HEK293 (cell line): ENCODE measurements at regions not wholly inside any gene's neighbourhood (a gene's known extent, or its start where the extent isn't known, plus 50 kb on each side); places are given as distances from the start of the nearest gene placed in this dataset.

Experiments used
- CTCF ChIA-PET: fragments of 350-600 bp; formaldehyde crosslinking; extraction: SDS; loops from one replicate; lab custom pipeline; 2021; ENCODE audit warnings: antibody characterized with exemption; lab: Yijun Ruan, JAX
- POLR2A ChIA-PET: fragments of 300-600 bp; formaldehyde crosslinking; extraction: SDS; loops from one replicate; lab custom pipeline; 2020; ENCODE audit warnings: antibody characterized with exemption, inconsistent platforms; lab: Yijun Ruan, JAX
- H3K27ac ChIP-seq: fragments of 200-500 bp; sonication (Bioruptor generic); 2 replicates; pipeline ENCODE4 v1.5.1; 2014; ENCODE audit warnings: low read depth, low read length, control low read depth, inconsistent platforms; ENCODE audit errors: extremely low read depth
- H3K36me3 ChIP-seq, 2 experiments: fragments of 200-500 bp in 1 of 2; sonication (Bioruptor generic) in 1 of 2; 1 replicate in 1 of 2; 2 replicates in 1 of 2; pipeline ENCODE4 v1.5.1; 2014 to 2017; ENCODE audit warnings: inconsistent platforms in 2 of 2, low read length in 2 of 2; ENCODE audit not compliant: control insufficient read depth in 2 of 2, insufficient read depth in 1 of 2
- H3K4me1 ChIP-seq: fragments of 200-500 bp; sonication (Bioruptor generic); 2 replicates; pipeline ENCODE4 v1.5.1; 2014; ENCODE audit warnings: mild to moderate bottlenecking, low read length, inconsistent platforms; ENCODE audit not compliant: control insufficient read depth, insufficient read depth
- H3K4me3 ChIP-seq: 2 replicates; pipeline ENCODE4 v1.5.1; 2011; ENCODE audit warnings: low read depth, mild to moderate bottlenecking, control low read depth, low read length, moderate library complexity
- H3K9me3 ChIP-seq: fragments of 200-500 bp; sonication (Bioruptor generic); 2 replicates; pipeline ENCODE4 v1.5.1; 2014; ENCODE audit warnings: low read depth, low read length, inconsistent platforms; ENCODE audit not compliant: control insufficient read depth, insufficient read depth
- BCL11B ChIP-seq: fragments of 450-650 bp; formaldehyde crosslinking; IDR thresholded peaks from 2 replicates; pipeline ENCODE4 v1.5.1; 2016; ENCODE audit warnings: low read depth, missing biosample characterization, missing genetic modification characterization
- GLI2 ChIP-seq: fragments of 450-650 bp; formaldehyde crosslinking; IDR thresholded peaks from 2 replicates; pipeline ENCODE4; 2017; ENCODE audit warnings: missing biosample characterization, missing genetic modification characterization, low read depth, borderline replicate concordance
- KLF8 ChIP-seq: fragments of 450-650 bp; formaldehyde crosslinking; IDR thresholded peaks from 2 replicates; pipeline ENCODE4 v1.5.1; 2016; ENCODE audit warnings: missing biosample characterization, missing genetic modification characterization
- SALL2 ChIP-seq: fragments of 450-650 bp; formaldehyde crosslinking; IDR thresholded peaks from 2 replicates; pipeline ENCODE4 v1.5.0; 2017; ENCODE audit warnings: missing biosample characterization, mild to moderate bottlenecking, missing genetic modification characterization, borderline replicate concordance
- SETDB1 ChIP-seq: IDR thresholded peaks from one replicate; pipeline ENCODE4 v1.6.1; 2017; ENCODE audit warnings: mild to moderate bottlenecking, low read length, moderate library complexity, mixed read lengths; ENCODE audit not compliant: insufficient read length
- TRIM28 ChIP-seq: IDR thresholded peaks from 2 replicates; pipeline ENCODE4 v1.6.1; 2011; ENCODE audit warnings: low read length, control low read depth, borderline replicate concordance
- YY2 ChIP-seq: fragments of 450-650 bp; formaldehyde crosslinking; IDR thresholded peaks from 2 replicates; pipeline ENCODE4 v1.5.1; 2016; ENCODE audit warnings: missing biosample characterization, missing genetic modification characterization
- ZNF114 ChIP-seq: fragments of 450-650 bp; formaldehyde crosslinking; IDR thresholded peaks from 2 replicates; pipeline ENCODE4 v1.5.0; 2017; ENCODE audit warnings: missing biosample characterization, missing genetic modification characterization
- ZNF132 ChIP-seq: fragments of 450-650 bp; formaldehyde crosslinking; IDR thresholded peaks from 2 replicates; pipeline ENCODE4 v1.5.1; 2017; ENCODE audit warnings: missing biosample characterization, missing genetic modification characterization, borderline replicate concordance
- ZNF184 ChIP-seq: fragments of 450-650 bp; IDR thresholded peaks from 2 replicates; pipeline ENCODE4 v1.5.1; 2018; ENCODE audit warnings: missing biosample characterization, mild to moderate bottlenecking, missing genetic modification characterization
- ZNF311 ChIP-seq: fragments of 450-650 bp; formaldehyde crosslinking; IDR thresholded peaks from 2 replicates; pipeline ENCODE4 v1.5.1; 2017; ENCODE audit warnings: missing biosample characterization, missing genetic modification characterization, borderline replicate concordance
- ZNF324 ChIP-seq: fragments of 450-650 bp; formaldehyde crosslinking; IDR thresholded peaks from 2 replicates; pipeline ENCODE4 v1.5.1; 2016; ENCODE audit warnings: missing biosample characterization, missing genetic modification characterization
- ZNF354C ChIP-seq: fragments of 450-650 bp; formaldehyde crosslinking; IDR thresholded peaks from 2 replicates; pipeline ENCODE4 v1.5.1; 2016; ENCODE audit warnings: missing biosample characterization, missing genetic modification characterization, low read depth, borderline replicate concordance
- ZNF426 ChIP-seq: fragments of 450-650 bp; formaldehyde crosslinking; IDR thresholded peaks from 2 replicates; pipeline ENCODE4 v1.5.1; 2017; ENCODE audit warnings: missing biosample characterization, missing genetic modification characterization, mild to moderate bottlenecking, inconsistent platforms, moderate library complexity
- ZNF473 ChIP-seq: fragments of 450-650 bp; formaldehyde crosslinking; IDR thresholded peaks from 2 replicates; pipeline ENCODE4 v1.5.1; 2017; ENCODE audit warnings: missing biosample characterization, missing genetic modification characterization
- ZNF555 ChIP-seq: fragments of 450-650 bp; formaldehyde crosslinking; conservative IDR thresholded peaks from 2 replicates; pipeline ENCODE4 v1.5.1; 2017; ENCODE audit warnings: missing biosample characterization, mild to moderate bottlenecking, missing genetic modification characterization, inconsistent platforms
- ZNF654 ChIP-seq: fragments of 450-650 bp; formaldehyde crosslinking; IDR thresholded peaks from 2 replicates; pipeline ENCODE4 v1.5.1; 2016; ENCODE audit warnings: low read depth, missing biosample characterization, missing genetic modification characterization
- ZNF791 ChIP-seq: fragments of 450-650 bp; formaldehyde crosslinking; IDR thresholded peaks from 2 replicates; pipeline ENCODE4 v1.5.1; 2016; ENCODE audit warnings: missing biosample characterization, missing genetic modification characterization
- TF ChIP-seq, protein P1 (sequence below): fragments of 450-650 bp; formaldehyde crosslinking; IDR thresholded peaks from 2 replicates; pipeline ENCODE4 v1.5.1; 2016; ENCODE audit warnings: missing biosample characterization, missing genetic modification characterization, low read depth
- TF ChIP-seq, protein P2 (sequence below): fragments of 450-650 bp; formaldehyde crosslinking; IDR thresholded peaks from 2 replicates; pipeline ENCODE4 v1.5.1; 2016; ENCODE audit warnings: missing biosample characterization, missing genetic modification characterization
- TF ChIP-seq, protein P3 (sequence below): fragments of 450-650 bp; formaldehyde crosslinking; IDR thresholded peaks from 2 replicates; pipeline ENCODE4 v1.5.1; 2016; ENCODE audit warnings: missing biosample characterization, missing genetic modification characterization
- TF ChIP-seq, protein P4 (sequence below): fragments of 450-650 bp; formaldehyde crosslinking; conservative IDR thresholded peaks from 2 replicates; pipeline ENCODE4 v1.5.1; 2016; ENCODE audit warnings: low read depth, missing biosample characterization, missing genetic modification characterization

DNA sequence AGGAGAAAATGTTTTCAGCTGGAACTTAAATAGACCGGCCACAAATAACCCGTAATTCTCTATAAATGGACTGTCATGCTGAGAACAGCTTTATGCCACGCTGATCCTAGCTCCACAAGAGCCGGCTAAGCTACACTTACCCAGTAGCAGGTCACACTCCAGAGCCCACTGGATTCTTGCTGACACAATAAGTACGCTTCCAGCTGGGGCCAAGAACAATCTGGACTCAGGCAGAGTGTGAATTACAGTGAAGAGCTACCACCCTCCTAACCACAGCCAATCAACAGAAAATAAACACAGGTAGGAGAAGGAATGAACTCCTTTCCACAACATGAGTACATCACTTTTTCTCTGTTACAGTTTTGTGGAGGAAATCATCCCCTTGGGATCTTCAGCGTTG is 531.3 kb downstream of the GALC start:
- Histone ChIP-seq H3K4me3 (no peak overlapping the region), H3K4me1 (no peaks in the 10 kb centered on the region), H3K36me3 (no peaks in the 10 kb centered on the region), H3K27ac (no peak overlapping the region), H3K9me3 (no peaks in the 10 kb centered on the region)
- TF ChIP-seq ZNF114 (tag by site-specific recombination) (no peak), KLF8 (no peak), SETDB1 (no peak), SALL2 (tag by site-specific recombination) (no peak), TRIM28 (no peak)
- TF ChIP-seq, protein P1, sequence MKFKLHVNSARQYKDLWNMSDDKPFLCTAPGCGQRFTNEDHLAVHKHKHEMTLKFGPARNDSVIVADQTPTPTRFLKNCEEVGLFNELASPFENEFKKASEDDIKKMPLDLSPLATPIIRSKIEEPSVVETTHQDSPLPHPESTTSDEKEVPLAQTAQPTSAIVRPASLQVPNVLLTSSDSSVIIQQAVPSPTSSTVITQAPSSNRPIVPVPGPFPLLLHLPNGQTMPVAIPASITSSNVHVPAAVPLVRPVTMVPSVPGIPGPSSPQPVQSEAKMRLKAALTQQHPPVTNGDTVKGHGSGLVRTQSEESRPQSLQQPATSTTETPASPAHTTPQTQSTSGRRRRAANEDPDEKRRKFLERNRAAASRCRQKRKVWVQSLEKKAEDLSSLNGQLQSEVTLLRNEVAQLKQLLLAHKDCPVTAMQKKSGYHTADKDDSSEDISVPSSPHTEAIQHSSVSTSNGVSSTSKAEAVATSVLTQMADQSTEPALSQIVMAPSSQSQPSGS: no peak
- ChIA-PET POLR2A (no interaction called here), CTCF (no interaction called here)

DNA sequence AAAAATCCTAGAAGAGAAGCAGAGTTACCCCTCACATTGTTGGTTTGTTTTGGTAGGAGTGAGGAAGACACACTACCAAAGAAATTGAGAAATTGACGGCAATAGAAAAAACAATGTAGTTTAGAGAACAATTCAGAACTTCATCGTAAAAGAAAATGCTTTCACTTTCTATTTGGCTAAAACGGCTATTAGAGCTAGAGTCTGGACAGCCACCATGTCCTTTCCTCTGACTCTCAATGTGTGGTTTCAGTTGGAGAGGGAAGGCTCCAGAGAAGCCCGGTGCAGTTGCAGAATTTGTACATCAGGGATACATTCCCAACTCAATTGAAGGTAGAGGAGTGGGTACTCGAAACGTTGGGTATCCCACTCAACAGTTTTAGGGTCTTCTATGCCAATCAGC is 535.3 kb downstream of the GALC start:
- Histone ChIP-seq H3K4me1 (no peaks in the 10 kb centered on the region), H3K27ac (no peak overlapping the region), H3K9me3 (no peaks in the 10 kb centered on the region), H3K36me3 (no peaks in the 10 kb centered on the region), H3K4me3 (no peak overlapping the region)
- POLR2A ChIA-PET: no interaction called here
- CTCF ChIA-PET: interaction anchor here (0.6 kb wide), 1 partner anchor 103 kb away, joined by 3 read pairs; no protein-coding TSS in a partner anchor
- no peak for TF ChIP-seq YY2 (tag by site-specific recombination)
- TF ChIP-seq, protein P2, sequence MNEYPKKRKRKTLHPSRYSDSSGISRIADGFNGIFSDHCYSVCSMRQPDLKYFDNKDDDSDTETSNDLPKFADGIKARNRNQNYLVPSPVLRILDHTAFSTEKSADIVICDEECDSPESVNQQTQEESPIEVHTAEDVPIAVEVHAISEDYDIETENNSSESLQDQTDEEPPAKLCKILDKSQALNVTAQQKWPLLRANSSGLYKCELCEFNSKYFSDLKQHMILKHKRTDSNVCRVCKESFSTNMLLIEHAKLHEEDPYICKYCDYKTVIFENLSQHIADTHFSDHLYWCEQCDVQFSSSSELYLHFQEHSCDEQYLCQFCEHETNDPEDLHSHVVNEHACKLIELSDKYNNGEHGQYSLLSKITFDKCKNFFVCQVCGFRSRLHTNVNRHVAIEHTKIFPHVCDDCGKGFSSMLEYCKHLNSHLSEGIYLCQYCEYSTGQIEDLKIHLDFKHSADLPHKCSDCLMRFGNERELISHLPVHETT (tag by site-specific recombination): no peak
- TF ChIP-seq, protein P3, sequence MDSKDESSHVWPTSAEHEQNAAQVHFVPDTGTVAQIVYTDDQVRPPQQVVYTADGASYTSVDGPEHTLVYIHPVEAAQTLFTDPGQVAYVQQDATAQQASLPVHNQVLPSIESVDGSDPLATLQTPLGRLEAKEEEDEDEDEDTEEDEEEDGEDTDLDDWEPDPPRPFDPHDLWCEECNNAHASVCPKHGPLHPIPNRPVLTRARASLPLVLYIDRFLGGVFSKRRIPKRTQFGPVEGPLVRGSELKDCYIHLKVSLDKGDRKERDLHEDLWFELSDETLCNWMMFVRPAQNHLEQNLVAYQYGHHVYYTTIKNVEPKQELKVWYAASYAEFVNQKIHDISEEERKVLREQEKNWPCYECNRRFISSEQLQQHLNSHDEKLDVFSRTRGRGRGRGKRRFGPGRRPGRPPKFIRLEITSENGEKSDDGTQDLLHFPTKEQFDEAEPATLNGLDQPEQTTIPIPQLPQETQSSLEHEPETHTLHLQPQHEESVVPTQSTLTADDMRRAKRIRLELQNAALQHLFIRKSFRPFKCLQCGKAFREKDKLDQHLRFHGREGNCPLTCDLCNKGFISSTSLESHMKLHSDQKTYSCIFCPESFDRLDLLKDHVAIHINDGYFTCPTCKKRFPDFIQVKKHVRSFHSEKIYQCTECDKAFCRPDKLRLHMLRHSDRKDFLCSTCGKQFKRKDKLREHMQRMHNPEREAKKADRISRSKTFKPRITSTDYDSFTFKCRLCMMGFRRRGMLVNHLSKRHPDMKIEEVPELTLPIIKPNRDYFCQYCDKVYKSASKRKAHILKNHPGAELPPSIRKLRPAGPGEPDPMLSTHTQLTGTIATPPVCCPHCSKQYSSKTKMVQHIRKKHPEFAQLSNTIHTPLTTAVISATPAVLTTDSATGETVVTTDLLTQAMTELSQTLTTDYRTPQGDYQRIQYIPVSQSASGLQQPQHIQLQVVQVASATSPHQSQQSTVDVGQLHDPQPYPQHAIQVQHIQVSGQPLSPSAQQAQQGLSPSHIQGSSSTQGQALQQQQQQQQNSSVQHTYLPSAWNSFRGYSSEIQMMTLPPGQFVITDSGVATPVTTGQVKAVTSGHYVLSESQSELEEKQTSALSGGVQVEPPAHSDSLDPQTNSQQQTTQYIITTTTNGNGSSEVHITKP: no peak
- TF ChIP-seq ZNF473 (tag by site-specific recombination): no peak
- TF ChIP-seq ZNF555: no peak
- TF ChIP-seq ZNF426 (tag by site-specific recombination): no peak
- no peak for TF ChIP-seq BCL11B (tag by site-specific recombination)
- no peak for TF ChIP-seq ZNF654 (tag by site-specific recombination)

DNA sequence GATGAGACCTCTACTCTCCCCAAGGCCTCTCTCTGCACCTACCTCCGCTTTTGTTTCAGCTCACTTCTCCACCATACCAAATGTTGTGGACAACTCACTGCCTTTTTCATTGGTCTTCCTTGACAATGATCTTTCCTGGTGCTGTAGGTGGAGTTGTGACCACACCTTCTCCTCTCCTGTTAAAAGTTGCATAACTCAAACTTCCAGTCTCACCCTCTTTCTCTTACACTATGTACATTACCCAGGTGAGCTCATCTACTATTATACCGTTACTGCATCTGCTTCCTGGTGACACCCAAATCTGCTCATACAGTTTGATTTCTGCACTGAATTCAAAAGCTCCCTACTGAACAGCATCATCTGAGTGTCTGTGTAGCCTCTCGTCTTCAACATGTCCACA is 542.8 kb downstream of the GALC start:
- ChIA-PET CTCF (no interaction called here), POLR2A (no interaction called here)
- H3K36me3 ChIP-seq: no peaks in the 10 kb centered on the region
- no peaks in the 10 kb centered on the region for H3K4me1 ChIP-seq
- H3K9me3 ChIP-seq: no peaks in the 10 kb centered on the region
- no peak overlapping the region for H3K27ac ChIP-seq
- no peak overlapping the region for H3K4me3 ChIP-seq
- TF ChIP-seq ZNF132 (no peak), ZNF354C (tag by site-specific recombination) (no peak), ZNF324 (tag by site-specific recombination) (no peak), ZNF791 (no peak), ZNF184 (tag by site-specific recombination) (no peak), GLI2 (no peak), ZNF311 (no peak)
- TF ChIP-seq, protein P4, sequence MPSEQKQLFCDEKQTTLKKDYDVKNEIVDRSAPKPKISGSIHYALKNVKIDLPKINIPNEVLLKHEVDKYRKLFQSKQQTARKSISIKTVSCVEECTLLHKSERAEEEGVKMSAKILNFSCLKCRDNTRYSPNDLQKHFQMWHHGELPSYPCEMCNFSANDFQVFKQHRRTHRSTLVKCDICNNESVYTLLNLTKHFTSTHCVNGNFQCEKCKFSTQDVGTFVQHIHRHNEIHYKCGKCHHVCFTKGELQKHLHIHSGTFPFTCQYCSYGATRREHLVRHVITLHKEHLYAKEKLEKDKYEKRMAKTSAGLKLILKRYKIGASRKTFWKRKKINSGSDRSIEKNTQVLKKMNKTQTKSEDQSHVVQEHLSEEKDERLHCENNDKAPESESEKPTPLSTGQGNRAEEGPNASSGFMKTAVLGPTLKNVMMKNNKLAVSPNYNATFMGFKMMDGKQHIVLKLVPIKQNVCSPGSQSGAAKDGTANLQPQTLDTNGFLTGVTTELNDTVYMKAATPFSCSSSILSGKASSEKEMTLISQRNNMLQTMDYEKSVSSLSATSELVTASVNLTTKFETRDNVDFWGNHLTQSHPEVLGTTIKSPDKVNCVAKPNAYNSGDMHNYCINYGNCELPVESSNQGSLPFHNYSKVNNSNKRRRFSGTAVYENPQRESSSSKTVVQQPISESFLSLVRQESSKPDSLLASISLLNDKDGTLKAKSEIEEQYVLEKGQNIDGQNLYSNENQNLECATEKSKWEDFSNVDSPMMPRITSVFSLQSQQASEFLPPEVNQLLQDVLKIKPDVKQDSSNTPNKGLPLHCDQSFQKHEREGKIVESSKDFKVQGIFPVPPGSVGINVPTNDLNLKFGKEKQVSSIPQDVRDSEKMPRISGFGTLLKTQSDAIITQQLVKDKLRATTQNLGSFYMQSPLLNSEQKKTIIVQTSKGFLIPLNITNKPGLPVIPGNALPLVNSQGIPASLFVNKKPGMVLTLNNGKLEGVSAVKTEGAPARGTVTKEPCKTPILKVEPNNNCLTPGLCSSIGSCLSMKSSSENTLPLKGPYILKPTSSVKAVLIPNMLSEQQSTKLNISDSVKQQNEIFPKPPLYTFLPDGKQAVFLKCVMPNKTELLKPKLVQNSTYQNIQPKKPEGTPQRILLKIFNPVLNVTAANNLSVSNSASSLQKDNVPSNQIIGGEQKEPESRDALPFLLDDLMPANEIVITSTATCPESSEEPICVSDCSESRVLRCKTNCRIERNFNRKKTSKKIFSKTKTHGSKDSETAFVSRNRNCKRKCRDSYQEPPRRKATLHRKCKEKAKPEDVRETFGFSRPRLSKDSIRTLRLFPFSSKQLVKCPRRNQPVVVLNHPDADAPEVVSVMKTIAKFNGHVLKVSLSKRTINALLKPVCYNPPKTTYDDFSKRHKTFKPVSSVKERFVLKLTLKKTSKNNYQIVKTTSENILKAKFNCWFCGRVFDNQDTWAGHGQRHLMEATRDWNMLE (tag by site-specific recombination): no peak
